Sigmoid colon (tissue), 6 donors: ENCODE measurements at regions not wholly inside any gene's neighbourhood (a gene's known extent, or its start where the extent isn't known, plus 50 kb on each side); places are given as distances from the start of the nearest gene placed in this dataset.
"Not testable (repeated sequence)": the region's sequence is repeated elsewhere in the genome, so short reads cannot be mapped to it uniquely, and the experiment has no call there.

Experiments
- DNase-seq: peaks from one replicate; pipeline ENCODE4 v3.0.0-alpha.2; 2019
- H3K27ac ChIP-seq, 4 donors: fragments of 200-600 bp; sonication (generic); one replicate each; pipeline ENCODE4 v1.5.1; 2016 to 2019; ENCODE audit warnings: mild to moderate bottlenecking in 1 of 4
- H3K27me3 ChIP-seq, 3 donors: fragments of 200-600 bp; sonication (generic); one replicate each; pipeline ENCODE4 v1.5.1; 2019; ENCODE audit warnings: mild to moderate bottlenecking in 1 of 3
- H3K36me3 ChIP-seq, 4 donors: fragments of 200-600 bp; sonication (generic); one replicate each; pipeline ENCODE4 v1.5.1; 2016 to 2019
- H3K4me1 ChIP-seq, 4 donors: fragments of 200-600 bp; sonication (generic); one replicate each; pipeline ENCODE4 v1.5.1; 2017 to 2019
- H3K4me3 ChIP-seq, 4 donors: fragments of 200-600 bp; sonication (generic); one replicate each; pipeline ENCODE4 v1.5.1; 2017 to 2019; ENCODE audit warnings: mild to moderate bottlenecking in 2 of 4, moderate library complexity in 1 of 4
- H3K9me3 ChIP-seq, 4 donors: fragments of 200-600 bp in 3 of 4; sonication (generic) in 3 of 4; one replicate each; pipeline versions ENCODE4 v1.5.1 to v1.6.1; 2013 to 2019
- CTCF ChIP-seq, 4 experiments: fragments of 450-650 bp in 3 of 4; fragments of 200-600 bp in 1 of 4; IDR thresholded peaks; one replicate each; pipeline ENCODE4 v1.5.1; 2016 to 2019; ENCODE audit warnings: antibody characterized with exemption in 4 of 4, mild to moderate bottlenecking in 3 of 4, moderate library complexity in 2 of 4
- EP300 ChIP-seq, 4 donors: sonication (generic); formaldehyde crosslinking; IDR thresholded peaks; one replicate each; pipeline ENCODE4 v1.6.1; 2017; ENCODE audit warnings: antibody characterized with exemption in 4 of 4
- POLR2A ChIP-seq, 2 donors: fragments of 450-650 bp; IDR thresholded peaks; one replicate each; pipeline ENCODE4 v1.6.1; 2016; ENCODE audit warnings: antibody characterized with exemption in 2 of 2, mild to moderate bottlenecking in 2 of 2, moderate library complexity in 2 of 2
- POLR2AphosphoS5 ChIP-seq, 4 donors: sonication (generic); formaldehyde crosslinking; IDR thresholded peaks; one replicate each; pipeline ENCODE4 v1.6.1; 2017; ENCODE audit warnings: antibody characterized with exemption in 4 of 4
- WGBS, 2 donors: extraction: QIAGEN DNeasy Blood & Tissue Kit; methylation state at CpG; one replicate each; pipeline ENCODE4 v1.1.7; 2013; 5-methylcytosine and 5-hydroxymethylcytosine counted together
- intact Hi-C: fragments of 100-400 bp; cut with DNase I; formaldehyde crosslinking; loops from one replicate; pipeline ENCODE4 v1.15.1; 2023
- donor health status: healthy with polysubstance abuse.
- donor health status: healthy.

GRCh38 chr5:57986761-57987341, 473.0 kb downstream of the PLK2 start:
- Histone ChIP-seq H3K9me3 (no peaks in the 10 kb centered on the region), H3K4me3 (no peak overlapping the region), H3K27me3 (no peaks in the 10 kb centered on the region), H3K27ac (no peak overlapping the region), H3K4me1 (no peaks in the 10 kb centered on the region), H3K36me3 (no peaks in the 10 kb centered on the region)
- intact Hi-C loops = no loop called here
- DNase-seq = no peak
- TF ChIP-seq CTCF (IDR thresholded peaks at IDR 0.05) = no peak
- no peak for TF ChIP-seq EP300 (IDR thresholded peaks at IDR 0.05)
- TF ChIP-seq POLR2AphosphoS5 (IDR thresholded peaks at IDR 0.05) = no peak
- TF ChIP-seq POLR2A (IDR thresholded peaks at IDR 0.05) = no peak

GRCh38 chr5:57983426-57983825, 476.5 kb downstream of the PLK2 start:
- Histone ChIP-seq H3K9me3 (no peaks in the 10 kb centered on the region), H3K27ac (no peak overlapping the region), H3K4me3 (no peak overlapping the region), H3K4me1 (no peaks in the 10 kb centered on the region), H3K36me3 (no peaks in the 10 kb centered on the region), H3K27me3 (no peaks in the 10 kb centered on the region)
- WGBS, 2 donors = 41% methylated on average over 2 of the region's 2 CpGs
- no peak for DNase-seq
- no peak for TF ChIP-seq POLR2AphosphoS5 (IDR thresholded peaks at IDR 0.05)
- TF ChIP-seq POLR2A (IDR thresholded peaks at IDR 0.05) = no peak
- TF ChIP-seq EP300 (IDR thresholded peaks at IDR 0.05) = no peak
- no peak for TF ChIP-seq CTCF (IDR thresholded peaks at IDR 0.05)
- intact Hi-C loops = no loop called here

- H3K27me3 ChIP-seq = no peaks in the 10 kb centered on the region
Measured at GRCh38 chr5:57979671-57980070, 480.2 kb downstream of the PLK2 start.

DNA sequence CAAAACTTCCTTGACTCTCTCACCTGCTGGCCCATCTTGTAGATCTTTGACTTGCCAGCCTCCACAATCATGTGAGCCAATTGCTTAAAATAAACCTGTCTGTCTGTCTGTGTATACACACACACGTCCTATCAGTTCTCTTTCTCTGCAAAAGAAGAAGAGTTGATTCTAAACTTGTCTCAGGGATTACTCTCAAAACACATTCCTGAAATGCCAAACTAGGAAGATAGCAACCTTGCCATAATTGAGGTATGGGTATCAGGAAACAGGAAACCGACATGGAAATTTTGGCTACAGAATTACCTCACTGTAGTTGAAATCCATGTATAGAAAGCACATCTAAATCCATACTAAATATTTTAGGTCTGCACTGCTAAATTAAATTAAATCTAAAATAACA, 483.4 kb downstream of the PLK2 start:
- DNase-seq = no peak
- H3K27ac ChIP-seq = no peak overlapping the region
- no peaks in the 10 kb centered on the region for H3K4me1 ChIP-seq
- WGBS, 2 donors = 78 to 86% methylated on average over 2 of the region's 2 CpGs
- H3K9me3 ChIP-seq = peaks cover 0 to 3% (median 0%) of the 10 kb centered on the region in 4 donors
- intact Hi-C loops = no loop called here
- TF ChIP-seq EP300 (IDR thresholded peaks at IDR 0.05) = no peak
- TF ChIP-seq POLR2AphosphoS5 (IDR thresholded peaks at IDR 0.05) = no peak
- no peak for TF ChIP-seq POLR2A (IDR thresholded peaks at IDR 0.05)
- no peak for TF ChIP-seq CTCF (IDR thresholded peaks at IDR 0.05)
- H3K27me3 ChIP-seq = no peaks in the 10 kb centered on the region
- no peaks in the 10 kb centered on the region for H3K36me3 ChIP-seq
- no peak overlapping the region for H3K4me3 ChIP-seq

More at GRCh38 chr5:57979671-57980070, 480.2 kb downstream of the PLK2 start:
- no peak overlapping the region for H3K27ac ChIP-seq
- H3K9me3 ChIP-seq = no peaks in the 10 kb centered on the region
- no peak overlapping the region for H3K4me3 ChIP-seq
- intact Hi-C loops = no loop called here
- TF ChIP-seq EP300 (IDR thresholded peaks at IDR 0.05) (no peak), POLR2AphosphoS5 (IDR thresholded peaks at IDR 0.05) (no peak), POLR2A (IDR thresholded peaks at IDR 0.05) (no peak), CTCF (IDR thresholded peaks at IDR 0.05) (no peak)
- 89 to 94% methylated on average over 3 of the region's 3 CpGs for WGBS, 2 donors
- H3K36me3 ChIP-seq = no peaks in the 10 kb centered on the region
- no peaks in the 10 kb centered on the region for H3K4me1 ChIP-seq
- no peak for DNase-seq

DNA sequence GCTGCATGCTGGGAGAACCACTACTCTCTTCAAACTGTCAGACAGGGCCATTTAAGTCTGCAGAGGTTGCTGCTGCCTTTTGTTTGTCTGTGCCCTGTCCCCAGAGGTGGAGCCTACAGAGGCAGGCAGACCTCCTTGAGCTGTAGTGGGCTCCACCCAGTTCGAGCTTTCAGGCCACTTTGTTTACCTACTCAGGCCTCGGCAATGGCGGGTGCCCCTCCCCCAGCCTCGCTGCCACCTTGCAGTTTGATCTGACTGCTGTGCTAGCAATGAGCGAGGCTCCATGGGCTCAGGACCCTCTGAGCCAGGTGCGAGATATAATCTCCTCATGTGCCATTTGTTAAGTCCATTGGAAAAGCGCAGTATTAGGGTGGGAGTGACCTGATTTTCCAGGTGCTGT, 487.8 kb downstream of the PLK2 start:
- DNase-seq, H3K4me1 ChIP-seq, H3K36me3 ChIP-seq, H3K27me3 ChIP-seq, intact Hi-C loops, H3K4me3 ChIP-seq, H3K9me3 ChIP-seq, H3K27ac ChIP-seq: not testable (repeated sequence)
- WGBS, 2 donors = 67 to 84% methylated on average over 7 of the region's 7 CpGs
